Effector CD8-positive, alpha-beta T cell (primary cell): ENCODE measurements at regions not wholly inside any gene's neighbourhood (a gene's known extent, or its start where the extent isn't known, plus 50 kb on each side); places are given as distances from the start of the nearest gene placed in this dataset.
"Not testable (repeated sequence)": the region's sequence is repeated elsewhere in the genome, so short reads cannot be mapped to it uniquely, and the experiment has no call there.

Experiments used
- DNase-seq: peaks from one replicate; lab custom pipeline; 2025; lab: John Stamatoyannopoulos, UW

- no peak for DNase-seq
Observed at GRCh38 chr9:21695874-21696341, 106.5 kb upstream of the MTAP start.

DNA sequence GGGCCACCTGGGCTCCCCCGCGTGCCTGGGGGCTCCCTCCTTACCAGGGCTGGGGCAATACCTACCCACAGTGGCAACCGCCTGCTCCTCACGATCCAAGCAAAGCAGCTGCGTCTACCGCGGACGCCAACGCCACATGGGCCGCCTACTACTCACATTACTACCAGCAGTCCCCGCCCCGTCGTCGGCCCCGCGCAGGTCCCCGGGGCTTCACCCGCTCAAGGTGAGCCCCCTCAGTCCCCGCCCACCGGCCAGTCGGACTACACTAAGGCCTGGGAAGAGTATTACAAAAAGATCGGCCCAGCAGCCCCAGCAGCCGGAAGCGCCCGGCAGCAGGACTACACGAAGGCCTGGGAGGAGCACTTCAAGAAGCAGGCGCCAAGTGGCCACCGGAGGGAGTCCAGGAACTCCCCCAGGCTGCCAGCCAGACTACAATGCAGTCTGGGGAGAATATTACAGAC lies 106.0 kb upstream of the MTAP start:
- DNase-seq: no peak

- no peak for DNase-seq
Observed at GRCh38 chr9:21708260-21708711, 94.2 kb upstream of the MTAP start.

- no peak for DNase-seq
Observed at GRCh38 chr9:21708856-21709255, 93.6 kb upstream of the MTAP start.

GRCh38 chr9:21709464-21710058 lies 92.9 kb upstream of the MTAP start:
- DNase-seq: peak; percentile 35

GRCh38 chr9:21710548-21711191 lies 91.8 kb upstream of the MTAP start:
- no peak for DNase-seq

DNA sequence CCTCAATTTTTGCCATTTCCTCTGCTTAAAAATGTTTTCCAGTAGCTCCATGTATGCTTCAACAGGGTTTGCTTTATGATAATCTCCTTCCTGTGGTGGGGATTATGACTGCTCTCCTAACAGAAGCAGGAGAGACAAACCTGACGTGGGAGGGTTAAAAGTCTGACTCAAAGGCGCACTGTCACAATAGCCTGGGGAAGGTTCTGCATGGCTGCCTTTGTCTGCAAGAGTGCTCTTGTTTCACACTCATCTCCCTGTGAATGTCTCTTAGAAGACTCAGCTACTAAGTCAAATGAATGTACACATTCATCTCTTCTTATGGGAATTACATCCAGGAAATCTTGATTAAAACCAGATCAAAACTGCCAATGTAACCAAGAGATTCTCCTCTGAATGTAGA lies 90.9 kb upstream of the MTAP start:
- DNase-seq: no peak

DNA sequence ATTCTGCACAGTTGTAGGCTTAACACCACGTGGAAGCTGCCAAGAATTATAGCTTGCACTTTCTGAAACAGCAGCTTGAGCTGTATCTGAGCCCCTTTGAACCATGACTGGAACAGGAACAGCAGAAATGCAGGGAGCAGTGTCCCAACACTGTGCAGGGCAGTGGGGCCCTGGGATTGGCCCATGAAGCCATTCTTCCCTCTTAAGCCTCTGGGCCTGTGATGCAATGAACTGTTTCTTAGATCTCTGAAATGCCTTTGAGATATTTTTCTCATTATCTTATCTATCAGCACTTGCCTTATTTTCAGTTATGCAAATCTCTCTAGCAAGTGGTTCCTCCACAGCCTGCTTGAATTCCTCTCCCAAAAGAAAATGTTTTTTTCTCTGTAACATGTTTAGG lies 87.0 kb upstream of the MTAP start:
- DNase-seq: no peak

- DNase-seq: no peak
Observed at GRCh38 chr9:21720758-21721157, 81.7 kb upstream of the MTAP start.

DNA sequence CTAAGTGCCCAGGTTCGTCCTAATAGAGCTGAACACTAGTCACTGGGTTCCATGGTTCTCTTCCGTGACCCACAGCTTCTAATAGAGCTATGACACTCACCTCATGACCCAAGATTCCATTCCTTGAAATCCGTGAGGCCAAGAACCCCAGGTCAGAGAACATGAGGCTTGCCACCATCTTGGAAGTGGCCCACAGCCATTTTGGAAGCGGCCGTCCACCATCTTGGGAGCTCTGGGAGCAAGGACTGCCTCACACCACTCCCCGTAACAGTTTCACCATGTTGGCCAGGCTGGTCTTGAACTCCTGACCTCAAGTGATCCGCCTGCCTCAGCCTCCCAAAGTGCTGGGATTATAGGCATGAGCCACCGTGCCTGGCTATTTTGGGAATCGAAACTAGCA lies 75.0 kb upstream of the MTAP start:
- DNase-seq: not testable (repeated sequence)

DNA sequence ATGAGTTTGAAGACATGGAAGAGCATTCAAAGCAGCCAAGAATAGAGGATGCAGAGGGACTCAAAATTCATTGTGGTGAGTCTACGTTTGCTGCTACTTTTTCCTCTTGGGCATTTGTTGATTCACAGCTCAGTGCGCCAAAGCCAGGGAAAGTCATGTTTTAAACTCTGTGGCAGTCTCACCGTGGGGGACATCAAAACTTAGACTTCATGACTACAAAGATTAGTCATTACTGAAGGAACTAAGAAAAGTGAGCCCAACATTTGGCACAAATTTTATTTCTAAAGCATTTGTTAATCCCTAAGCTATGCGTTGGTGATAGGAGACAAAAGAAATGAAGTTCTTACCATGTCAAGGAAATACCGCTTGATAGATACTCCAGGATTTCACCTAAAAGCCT lies 73.7 kb upstream of the MTAP start:
- no peak for DNase-seq

GRCh38 chr9:21729648-21730047 lies 72.8 kb upstream of the MTAP start:
- no peak for DNase-seq

DNA sequence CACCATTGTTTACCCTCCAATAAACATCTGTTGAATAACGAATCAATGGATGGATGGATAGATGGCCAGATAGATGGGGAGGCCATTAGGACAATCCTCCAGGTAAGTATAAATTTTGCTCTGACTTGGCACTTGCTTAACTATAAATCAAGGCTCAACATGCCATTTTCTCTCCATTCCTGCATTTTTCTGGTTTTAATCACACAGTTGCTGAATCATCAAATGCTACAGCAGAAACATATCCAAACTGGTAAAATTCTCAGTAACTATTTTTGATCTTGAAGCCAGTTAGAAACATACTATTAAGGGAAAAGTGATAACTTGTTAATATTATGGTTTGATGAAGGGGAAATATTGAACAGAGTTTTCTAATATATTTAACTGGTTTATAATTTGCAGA lies 71.5 kb upstream of the MTAP start:
- no peak for DNase-seq

- DNase-seq: no peak
Observed at GRCh38 chr9:21741151-21741550, 61.3 kb upstream of the MTAP start.

GRCh38 chr9:21744320-21744719 lies 58.1 kb upstream of the MTAP start:
- DNase-seq: no peak

DNA sequence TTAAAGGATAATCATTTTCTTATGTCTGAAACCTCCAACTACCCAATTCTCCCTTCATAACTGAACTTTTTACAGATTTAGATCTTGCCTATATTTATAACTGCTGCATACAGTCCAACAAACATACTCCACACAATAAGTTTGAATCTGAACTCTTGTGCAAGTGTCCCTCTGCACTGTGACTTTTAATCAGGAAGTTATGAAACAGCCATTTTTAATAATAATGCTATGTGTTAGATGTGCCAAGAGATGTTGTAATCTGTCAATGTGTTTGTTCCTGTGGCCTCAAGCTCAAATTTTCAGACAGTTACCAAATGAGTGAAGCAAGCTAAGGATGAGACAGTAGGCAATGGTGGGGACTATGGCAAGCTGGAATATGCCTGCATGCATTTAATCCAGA lies 57.6 kb upstream of the MTAP start:
- no peak for DNase-seq

GRCh38 chr9:21746550-21746949 lies 55.9 kb upstream of the MTAP start:
- no peak for DNase-seq

- DNase-seq: no peak
Observed at GRCh38 chr9:21747175-21747574, 55.3 kb upstream of the MTAP start.

GRCh38 chr9:21750021-21750735 lies 52.3 kb upstream of the MTAP start:
- no peak for DNase-seq

DNA sequence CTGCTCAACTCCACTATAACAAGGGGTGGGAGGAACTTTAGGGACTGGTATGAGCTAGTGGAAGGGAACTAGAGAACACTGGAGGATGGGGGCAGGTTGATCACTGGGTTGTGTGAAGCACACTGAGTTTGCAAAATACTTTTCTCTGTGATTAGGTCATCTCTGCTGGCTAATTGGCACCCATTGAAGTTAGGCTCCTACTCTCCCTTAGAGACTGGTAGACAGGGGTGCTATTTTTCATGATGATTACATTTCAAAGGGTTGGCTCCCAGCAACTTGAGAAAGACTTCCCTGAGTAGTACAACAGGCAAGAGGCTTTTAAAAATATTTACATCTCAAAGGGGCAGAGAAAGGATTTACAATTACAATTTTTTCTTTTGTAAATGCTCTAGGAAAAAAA lies 50.4 kb upstream of the MTAP start:
- DNase-seq: no peak
